Activated B cell treated with CpG ODN at 0.5 μM for 24 hours (primary cell): ENCODE measurements at regions not wholly inside any gene's neighbourhood (a gene's known extent, or its start where the extent isn't known, plus 50 kb on each side); places are given as distances from the start of the nearest gene placed in this dataset.

Experiments
- ATAC-seq: fragments of 200-7000 bp; cut with Tn5 transposase; one replicate; pipeline ENCODE4 v1.10.0; 2021; ENCODE audit warnings: low read depth, mild to moderate bottlenecking, moderate library complexity
- CTCF ChIA-PET: fragments of 350-600 bp; sonication (Branson Sonifier 250); formaldehyde crosslinking; loops from one replicate; lab custom pipeline; 2021; ENCODE audit warnings: antibody characterized with exemption; lab: Charles Lee
- POLR2A ChIA-PET: fragments of 350-600 bp; sonication (Branson Sonifier 250); formaldehyde crosslinking; loops from one replicate; lab custom pipeline; 2021; ENCODE audit warnings: antibody characterized with exemption; lab: Charles Lee
- DNase-seq: peaks from one replicate; pipeline ENCODE4 v3.0.0; 2022
- H3K27ac Mint-ChIP-seq: one replicate; pipeline ENCODE4 v1.8.0; 2020; ENCODE audit warnings: mixed read lengths
- H3K27me3 Mint-ChIP-seq: one replicate; pipeline ENCODE4 v1.8.0; 2021; ENCODE audit warnings: mixed read lengths
- H3K36me3 Mint-ChIP-seq: one replicate; pipeline ENCODE4 v1.8.0; 2021; ENCODE audit warnings: low read depth, mixed read lengths
- H3K4me1 Mint-ChIP-seq: one replicate; pipeline ENCODE4 v1.8.0; 2021; ENCODE audit warnings: mixed read lengths
- H3K4me3 Mint-ChIP-seq: one replicate; pipeline ENCODE4 v1.8.0; 2020; ENCODE audit warnings: mild to moderate bottlenecking, mixed read lengths
- H3K9me3 Mint-ChIP-seq: one replicate; pipeline ENCODE4 v1.8.0; 2020; ENCODE audit warnings: mixed read lengths
- intact Hi-C: fragments of 100-400 bp; cut with micrococcal nuclease; formaldehyde crosslinking; loops from one replicate; pipeline ENCODE4 v1.15.1; 2024
- TF ChIP-seq, protein P1 (sequence below): fragments of 200-600 bp; IDR thresholded peaks from one replicate; pipeline ENCODE4 v1.8.0; 2022; ENCODE audit warnings: antibody characterized with exemption, mild to moderate bottlenecking

DNA sequence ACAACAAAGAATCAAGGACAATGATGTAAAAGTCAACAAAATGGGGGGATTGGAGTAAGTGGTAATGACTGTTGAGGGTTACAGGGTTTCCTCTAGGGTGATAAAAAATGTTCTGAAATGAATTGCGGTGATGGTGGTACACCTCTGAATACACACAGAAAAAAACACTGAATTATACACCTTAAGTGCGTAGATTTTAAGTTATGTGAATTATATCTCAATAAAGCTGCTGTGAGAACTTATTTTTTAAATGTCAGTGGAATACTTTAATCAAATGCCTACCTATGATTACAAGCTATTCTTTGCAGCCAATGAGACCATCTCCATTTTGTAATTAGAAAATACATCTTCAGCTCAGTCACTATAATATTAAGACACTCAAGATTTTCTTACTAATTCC is 53.5 kb downstream of the ZNF608 start:
- intact Hi-C loops: no loop called here
- peaks cover 19% of the 10 kb centered on the region for H3K4me1 Mint-ChIP-seq

DNA sequence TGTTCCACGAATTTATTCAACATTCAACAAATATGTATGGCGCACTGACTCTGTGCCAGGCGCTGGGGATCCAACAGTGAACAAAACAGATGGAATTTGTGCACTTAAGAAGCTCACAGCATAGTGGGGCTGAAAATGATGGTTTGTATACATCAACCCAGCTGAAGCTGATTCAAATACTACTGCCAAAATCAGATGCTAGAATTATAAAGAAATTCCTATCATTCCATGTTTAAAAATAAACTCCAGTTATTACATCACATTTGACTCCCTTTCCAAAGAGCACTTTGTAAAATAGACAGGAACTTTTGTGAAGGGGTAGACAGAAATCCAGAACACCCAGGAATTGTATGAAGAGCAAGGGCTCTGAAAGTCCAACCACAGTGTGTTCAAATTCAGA is 54.1 kb downstream of the ZNF608 start:
- ChIA-PET CTCF (no interaction called here), POLR2A (interaction anchor here (0.5 to 0.6 kb wide), 2 partner anchors 33 to 324 kb away, joined by 4 to 5 read pairs; no protein-coding TSS in a partner anchor)
- TF ChIP-seq, protein P1, sequence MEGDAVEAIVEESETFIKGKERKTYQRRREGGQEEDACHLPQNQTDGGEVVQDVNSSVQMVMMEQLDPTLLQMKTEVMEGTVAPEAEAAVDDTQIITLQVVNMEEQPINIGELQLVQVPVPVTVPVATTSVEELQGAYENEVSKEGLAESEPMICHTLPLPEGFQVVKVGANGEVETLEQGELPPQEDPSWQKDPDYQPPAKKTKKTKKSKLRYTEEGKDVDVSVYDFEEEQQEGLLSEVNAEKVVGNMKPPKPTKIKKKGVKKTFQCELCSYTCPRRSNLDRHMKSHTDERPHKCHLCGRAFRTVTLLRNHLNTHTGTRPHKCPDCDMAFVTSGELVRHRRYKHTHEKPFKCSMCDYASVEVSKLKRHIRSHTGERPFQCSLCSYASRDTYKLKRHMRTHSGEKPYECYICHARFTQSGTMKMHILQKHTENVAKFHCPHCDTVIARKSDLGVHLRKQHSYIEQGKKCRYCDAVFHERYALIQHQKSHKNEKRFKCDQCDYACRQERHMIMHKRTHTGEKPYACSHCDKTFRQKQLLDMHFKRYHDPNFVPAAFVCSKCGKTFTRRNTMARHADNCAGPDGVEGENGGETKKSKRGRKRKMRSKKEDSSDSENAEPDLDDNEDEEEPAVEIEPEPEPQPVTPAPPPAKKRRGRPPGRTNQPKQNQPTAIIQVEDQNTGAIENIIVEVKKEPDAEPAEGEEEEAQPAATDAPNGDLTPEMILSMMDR: no peak
- Mint-ChIP-seq H3K36me3 (no peaks in the 10 kb centered on the region), H3K27me3 (no peaks in the 10 kb centered on the region), H3K4me3 (no peak overlapping the region), H3K27ac (no peak overlapping the region), H3K9me3 (no peaks in the 10 kb centered on the region), H3K4me1 (peaks cover 20% of the 10 kb centered on the region)
- DNase-seq (no peak), ATAC-seq (no peak)
- intact Hi-C loops: no loop called here

More for the DNA sequence above, 53.5 kb downstream of the ZNF608 start:
- Mint-ChIP-seq H3K27me3 (no peaks in the 10 kb centered on the region), H3K4me3 (no peak overlapping the region), H3K9me3 (no peaks in the 10 kb centered on the region), H3K27ac (no peak overlapping the region), H3K36me3 (no peaks in the 10 kb centered on the region)
- CTCF ChIA-PET: no interaction called here
- DNase-seq (no peak), ATAC-seq (no peak)
- TF ChIP-seq, protein P1: no peak
- POLR2A ChIA-PET: interaction anchor here (0.6 kb wide), 1 partner anchor 8 kb away, joined by 3 read pairs; no protein-coding TSS in a partner anchor

DNA sequence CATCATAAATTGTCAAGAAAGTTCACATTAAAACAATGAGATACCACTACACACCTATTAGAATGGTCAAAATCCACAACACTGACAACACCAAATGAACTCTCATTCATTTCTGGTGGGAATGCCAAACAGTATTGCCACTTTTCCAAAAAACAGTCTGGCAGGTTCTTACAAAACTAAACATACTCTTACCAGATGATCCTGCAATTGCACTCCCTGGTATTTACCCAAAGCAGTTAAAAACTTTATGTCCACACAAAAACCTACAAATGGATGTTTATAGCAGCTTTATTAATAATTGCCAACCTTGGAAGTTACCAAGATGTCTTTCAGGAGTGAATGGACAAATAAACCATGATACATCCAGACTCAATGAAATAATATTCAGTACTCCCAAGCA is 56.8 kb downstream of the ZNF608 start:
- Mint-ChIP-seq H3K4me3 (no peak overlapping the region), H3K4me1 (peaks cover 31% of the 10 kb centered on the region), H3K36me3 (no peaks in the 10 kb centered on the region), H3K27me3 (no peaks in the 10 kb centered on the region), H3K27ac (no peak overlapping the region), H3K9me3 (no peaks in the 10 kb centered on the region)
- no peak for DNase-seq
- TF ChIP-seq, protein P1: no peak
- intact Hi-C loops: no loop called here
- no peak for ATAC-seq
- CTCF ChIA-PET: no interaction called here
- POLR2A ChIA-PET: interaction anchor here (0.7 kb wide), 2 partner anchors 40 to 344 kb away, joined by 3 read pairs; no protein-coding TSS in a partner anchor

DNA sequence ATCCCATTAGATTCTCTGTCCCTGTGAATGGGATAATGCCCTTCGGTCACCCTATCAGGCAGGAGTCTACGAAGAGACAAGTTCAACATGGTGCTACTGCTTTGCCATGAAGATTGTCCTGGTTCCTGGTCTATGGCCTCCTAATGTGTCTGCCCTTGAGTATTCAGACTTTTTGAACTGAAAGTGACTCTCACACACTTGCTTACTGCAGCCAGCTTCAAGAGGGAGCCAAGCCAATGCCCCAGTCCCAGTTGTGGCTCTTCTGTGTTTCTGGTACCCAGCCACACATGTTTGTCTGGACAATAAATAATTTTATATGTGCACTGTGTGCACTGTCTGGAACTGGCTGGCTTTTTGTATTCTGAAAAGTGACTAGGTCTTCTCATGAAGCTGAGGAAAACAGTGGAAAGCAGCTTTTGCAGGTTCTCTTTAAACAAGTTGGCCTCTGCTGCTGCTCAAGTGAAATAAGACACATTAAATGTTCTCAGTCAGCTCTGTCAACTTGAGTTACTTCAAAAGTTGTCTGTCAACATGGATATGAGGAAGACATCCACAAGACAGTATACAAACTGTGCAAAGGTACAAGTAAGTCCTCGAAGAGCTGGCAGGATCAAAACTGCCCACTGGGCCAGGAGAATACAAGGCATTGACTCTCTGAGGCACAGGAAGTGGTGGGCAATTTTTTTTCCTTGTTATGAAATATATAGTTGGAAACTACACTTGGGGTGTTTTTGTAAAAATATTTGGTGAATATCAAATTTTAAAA is 60.0 kb downstream of the ZNF608 start:
- TF ChIP-seq, protein P1: no peak
- ChIA-PET POLR2A (interaction anchor here (0.6 to 1.1 kb wide), 3 partner anchors 19 to 762 kb away, joined by 3 to 4 read pairs (median 3); no protein-coding TSS in a partner anchor), CTCF (interaction anchor here (0.8 kb wide), 1 partner anchor 17 kb away, joined by 3 read pairs; no protein-coding TSS in a partner anchor)
- intact Hi-C loops: no loop called here
- Mint-ChIP-seq H3K4me1 (peaks cover 37% of the 10 kb centered on the region), H3K27ac (no peak overlapping the region), H3K27me3 (no peaks in the 10 kb centered on the region), H3K4me3 (no peak overlapping the region), H3K9me3 (peaks cover 2% of the 10 kb centered on the region), H3K36me3 (peaks cover 2% of the 10 kb centered on the region)
- ATAC-seq: no peak
- DNase-seq: no peak

DNA sequence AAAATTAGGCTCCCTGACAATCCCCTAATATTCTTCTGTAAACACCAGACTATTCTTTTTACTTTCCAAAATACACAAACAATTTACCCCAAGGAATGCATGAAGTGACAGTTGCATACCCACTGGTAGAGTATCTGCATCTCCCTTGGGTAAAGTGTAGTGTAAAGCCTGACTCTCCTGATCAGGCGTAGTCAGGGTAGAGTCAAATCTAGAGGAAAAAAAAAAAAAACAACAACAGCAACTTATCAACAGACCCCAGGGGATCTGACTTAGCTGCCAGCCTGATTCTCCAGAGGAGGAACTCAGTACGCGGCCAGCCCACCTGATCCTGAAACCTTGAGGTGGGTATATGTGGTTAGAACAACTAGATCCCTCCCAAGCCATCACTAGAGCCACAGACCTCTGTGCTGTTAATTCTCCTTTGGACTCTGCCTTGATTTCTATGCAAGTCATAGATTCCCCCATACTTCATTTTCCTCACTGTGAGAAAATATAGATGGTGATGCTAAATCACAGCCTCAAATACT is 61.0 kb downstream of the ZNF608 start:
- ChIA-PET POLR2A (no interaction called here), CTCF (interaction anchor here (0.8 kb wide), 1 partner anchor 18 kb away, joined by 3 read pairs; no protein-coding TSS in a partner anchor)
- Mint-ChIP-seq H3K9me3 (peaks cover 2% of the 10 kb centered on the region), H3K36me3 (peaks cover 2% of the 10 kb centered on the region), H3K27ac (no peak overlapping the region), H3K27me3 (no peaks in the 10 kb centered on the region), H3K4me3 (no peak overlapping the region), H3K4me1 (peaks cover 37% of the 10 kb centered on the region)
- intact Hi-C loops: loop anchor here (2.0 kb wide), 1 partner anchor 15 kb away; no protein-coding TSS in a partner anchor
- TF ChIP-seq, protein P1: no peak
- ATAC-seq: peak; percentile 37
- DNase-seq: no peak
